NT2/D1 (cell line): ENCODE measurements at regions not wholly inside any gene's neighbourhood (a gene's known extent, or its start where the extent isn't known, plus 50 kb on each side); places are given as distances from the start of the nearest gene placed in this dataset.

Source experiments
- SUZ12 ChIP-seq: IDR thresholded peaks from 2 replicates; pipeline ENCODE4 v1.6.1; 2011; ENCODE audit not compliant: insufficient read length, insufficient read depth; ENCODE audit errors: extremely low read depth
- YY1 ChIP-seq: IDR thresholded peaks from 2 replicates; pipeline ENCODE4 v1.6.1; 2011; ENCODE audit not compliant: insufficient read length, insufficient read depth

GRCh38 chr2:39570614-39571013, 95.1 kb upstream of the TMEM178A start:
- TF ChIP-seq SUZ12 = no peak
- TF ChIP-seq YY1 = no peak
